ENCODE measurements at regions not wholly inside any gene's neighbourhood (a gene's known extent, or its start where the extent isn't known, plus 50 kb on each side); places are given as distances from the start of the nearest gene placed in this dataset.

DNA sequence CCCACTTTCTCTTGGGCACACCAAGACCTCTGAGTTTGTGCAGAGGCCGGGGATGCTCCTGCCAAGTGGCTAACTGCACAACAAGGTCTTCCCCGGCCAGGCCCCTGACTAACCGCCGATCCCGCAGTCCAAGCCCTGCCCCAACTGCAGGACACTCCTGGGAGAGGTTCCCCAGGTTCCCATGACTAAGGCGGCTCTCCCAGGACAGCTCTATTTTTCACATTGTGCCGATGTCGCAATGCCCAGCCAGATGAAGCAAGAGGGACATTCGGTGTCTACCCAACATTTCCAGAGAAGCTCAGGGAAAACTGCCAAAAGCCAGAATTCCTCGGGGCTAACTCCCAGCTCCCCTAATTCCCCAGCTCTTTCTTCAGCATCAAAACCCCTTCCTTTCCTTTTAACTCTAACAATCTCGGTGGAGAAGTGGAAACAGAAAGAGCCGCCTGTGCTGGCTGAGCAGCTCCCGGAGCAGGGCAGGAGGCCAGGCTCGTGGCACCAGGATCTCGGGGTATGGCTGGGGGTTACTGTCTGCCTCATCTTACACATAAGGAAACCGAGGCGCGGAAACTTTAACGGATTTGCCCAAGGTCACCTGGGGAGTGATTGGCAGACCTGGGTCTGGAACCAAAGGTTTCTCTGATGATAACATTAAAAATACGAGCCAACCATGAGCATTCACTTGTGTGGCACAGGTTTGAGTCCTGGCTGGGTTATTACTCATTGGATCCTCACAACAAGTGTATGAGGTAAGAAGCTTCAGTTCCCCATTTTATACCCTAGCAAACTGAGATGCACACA, 318.2 kb downstream of the BCL11B start:
- Mint-ChIP-seq H3K9me3 (no peaks in the 10 kb centered on the region), H3K36me3 (ENCODE audit: low read depth) (no peaks in the 10 kb centered on the region), H3K4me1 (peaks cover 14% of the 10 kb centered on the region), H3K4me3 (no peak overlapping the region), H3K27me3 (no peaks in the 10 kb centered on the region), H3K27ac (no peak overlapping the region)
- ChIA-PET POLR2A (no interaction called here), CTCF (interaction anchor here (1.6 kb wide), 1 partner anchor 19 kb away, joined by 3 read pairs; no protein-coding TSS in a partner anchor)
- no peak for DNase-seq

DNA sequence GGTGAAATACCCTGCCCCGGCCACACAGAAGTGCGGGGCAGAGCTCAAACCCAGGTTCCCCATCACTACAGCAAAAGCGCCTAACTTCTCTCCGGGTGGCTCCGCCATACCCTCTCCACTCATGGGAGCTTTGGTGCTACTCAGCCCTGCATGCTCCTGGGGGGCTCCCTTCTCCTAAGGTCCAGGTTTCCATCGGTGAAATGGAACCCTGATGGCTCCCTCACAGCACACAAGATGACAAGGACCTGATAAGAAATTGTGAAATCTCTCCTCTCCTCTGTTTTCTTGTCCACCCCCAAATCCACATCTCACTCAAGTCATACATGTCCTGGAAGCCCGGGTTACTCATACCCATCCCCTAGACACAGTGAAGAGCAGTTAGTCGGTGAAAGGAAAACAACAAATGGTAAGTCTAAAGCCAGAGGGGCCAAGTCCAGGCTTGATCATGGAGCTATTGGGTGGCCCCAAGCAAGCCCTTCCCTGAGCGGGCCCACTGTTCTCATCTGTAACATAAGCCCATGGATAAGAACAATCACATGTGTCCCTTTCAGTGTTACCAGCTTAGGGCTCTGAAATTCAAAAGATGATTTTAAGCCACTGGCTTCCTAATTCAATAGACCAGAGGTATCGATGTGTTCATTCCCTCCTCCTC, 317.5 kb downstream of the BCL11B start:
- no peak for DNase-seq
- Mint-ChIP-seq H3K27me3 (no peaks in the 10 kb centered on the region), H3K9me3 (no peaks in the 10 kb centered on the region), H3K4me3 (no peak overlapping the region), H3K36me3 (ENCODE audit: low read depth) (no peaks in the 10 kb centered on the region), H3K4me1 (peaks cover 14% of the 10 kb centered on the region), H3K27ac (no peak overlapping the region)
- ChIA-PET POLR2A (no interaction called here), CTCF (interaction anchor here (1.6 kb wide), 1 partner anchor 19 kb away, joined by 3 read pairs; no protein-coding TSS in a partner anchor)

DNA sequence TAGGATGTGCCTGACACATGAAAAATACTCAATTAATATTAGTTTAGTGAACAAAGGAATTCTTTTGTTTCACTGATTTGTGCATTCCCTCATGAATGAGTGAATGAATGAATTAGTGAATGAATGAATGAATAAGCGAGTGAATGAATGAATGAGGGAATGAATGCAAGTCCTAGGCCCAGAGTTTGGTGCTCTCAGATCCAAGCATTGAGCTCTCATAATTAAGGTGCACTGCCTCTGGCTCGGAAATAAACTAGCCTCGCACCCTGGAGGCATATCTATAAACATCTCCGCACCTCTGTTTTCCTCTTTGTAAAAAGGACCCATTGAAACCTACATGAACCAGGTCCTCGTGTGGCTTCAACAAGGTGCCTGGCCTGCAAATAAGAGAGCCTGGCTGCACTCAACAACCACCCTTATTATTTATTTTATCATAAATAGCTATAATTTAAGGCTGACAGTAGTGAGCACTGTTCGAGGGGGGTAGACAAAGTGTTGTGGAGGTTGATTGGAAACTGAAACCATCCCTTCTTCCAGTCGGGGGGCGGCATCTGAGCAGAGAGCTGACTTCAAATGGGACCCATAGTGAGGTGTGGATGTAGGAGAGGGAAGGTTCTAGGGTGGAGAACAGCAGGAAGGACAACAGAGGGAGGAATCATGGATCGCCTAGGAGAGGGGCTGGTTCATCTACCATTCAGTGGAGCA, 316.8 kb downstream of the BCL11B start:
- Mint-ChIP-seq H3K27ac (no peak overlapping the region), H3K4me3 (no peak overlapping the region), H3K4me1 (peaks cover 12% of the 10 kb centered on the region), H3K9me3 (no peaks in the 10 kb centered on the region), H3K27me3 (no peaks in the 10 kb centered on the region), H3K36me3 (ENCODE audit: low read depth) (no peaks in the 10 kb centered on the region)
- DNase-seq: no peak
- POLR2A ChIA-PET: interaction anchor here (0.9 kb wide), 1 partner anchor 11 kb away, joined by 3 read pairs; no protein-coding TSS in a partner anchor
- CTCF ChIA-PET: interaction anchor here (1.6 kb wide), 1 partner anchor 20 kb away, joined by 3 read pairs; no protein-coding TSS in a partner anchor

- ChIA-PET POLR2A (interaction anchor here (0.9 kb wide), 1 partner anchor 10 kb away, joined by 3 read pairs; no protein-coding TSS in a partner anchor), CTCF (no interaction called here)
- H3K9me3 Mint-ChIP-seq: no peaks in the 10 kb centered on the region
- H3K4me3 Mint-ChIP-seq: no peak overlapping the region
- H3K4me1 Mint-ChIP-seq: peaks cover 12% of the 10 kb centered on the region
- no peak for DNase-seq
- no peaks in the 10 kb centered on the region for H3K27me3 Mint-ChIP-seq
- H3K27ac Mint-ChIP-seq: no peak overlapping the region
- no peaks in the 10 kb centered on the region for H3K36me3 Mint-ChIP-seq (ENCODE audit: low read depth)
Observed at GRCh38 chr14:98955741-98956070, 316.3 kb downstream of the BCL11B start.

- POLR2A ChIA-PET: interaction anchor here (0.9 kb wide), 1 partner anchor 10 kb away, joined by 3 read pairs; no protein-coding TSS in a partner anchor
- H3K4me3 Mint-ChIP-seq: no peak overlapping the region
- H3K27me3 Mint-ChIP-seq: no peaks in the 10 kb centered on the region
- H3K9me3 Mint-ChIP-seq: no peaks in the 10 kb centered on the region
- CTCF ChIA-PET: no interaction called here
- H3K27ac Mint-ChIP-seq: no peak overlapping the region
- H3K4me1 Mint-ChIP-seq: peaks cover 12% of the 10 kb centered on the region
- DNase-seq: no peak
- H3K36me3 Mint-ChIP-seq (ENCODE audit: low read depth): no peaks in the 10 kb centered on the region
Observed at GRCh38 chr14:98956181-98956580, 315.8 kb downstream of the BCL11B start.

DNA sequence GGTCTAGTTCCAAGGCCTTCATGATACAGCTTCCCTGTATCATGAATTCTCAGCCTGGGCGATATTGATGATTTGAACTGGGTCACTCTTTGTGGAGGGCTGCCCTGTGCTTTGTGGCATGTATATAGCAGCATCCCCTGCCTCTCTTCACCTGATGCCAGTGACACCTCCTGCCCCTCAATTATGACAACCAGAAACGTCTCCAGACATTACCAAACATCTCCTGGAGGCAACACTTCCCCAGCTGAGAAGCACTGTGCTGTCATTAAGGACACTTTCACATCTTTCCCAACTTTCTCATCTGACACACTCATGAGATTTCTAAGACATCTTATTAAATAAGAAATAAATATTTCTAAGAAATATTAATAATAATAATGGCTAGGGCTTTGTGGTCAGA, 315.3 kb downstream of the BCL11B start:
- no peaks in the 10 kb centered on the region for H3K9me3 Mint-ChIP-seq
- no peak for DNase-seq
- H3K27me3 Mint-ChIP-seq: no peaks in the 10 kb centered on the region
- CTCF ChIA-PET: no interaction called here
- H3K27ac Mint-ChIP-seq: no peak overlapping the region
- POLR2A ChIA-PET: no interaction called here
- peaks cover 12% of the 10 kb centered on the region for H3K4me1 Mint-ChIP-seq
- no peaks in the 10 kb centered on the region for H3K36me3 Mint-ChIP-seq (ENCODE audit: low read depth)
- no peak overlapping the region for H3K4me3 Mint-ChIP-seq

DNA sequence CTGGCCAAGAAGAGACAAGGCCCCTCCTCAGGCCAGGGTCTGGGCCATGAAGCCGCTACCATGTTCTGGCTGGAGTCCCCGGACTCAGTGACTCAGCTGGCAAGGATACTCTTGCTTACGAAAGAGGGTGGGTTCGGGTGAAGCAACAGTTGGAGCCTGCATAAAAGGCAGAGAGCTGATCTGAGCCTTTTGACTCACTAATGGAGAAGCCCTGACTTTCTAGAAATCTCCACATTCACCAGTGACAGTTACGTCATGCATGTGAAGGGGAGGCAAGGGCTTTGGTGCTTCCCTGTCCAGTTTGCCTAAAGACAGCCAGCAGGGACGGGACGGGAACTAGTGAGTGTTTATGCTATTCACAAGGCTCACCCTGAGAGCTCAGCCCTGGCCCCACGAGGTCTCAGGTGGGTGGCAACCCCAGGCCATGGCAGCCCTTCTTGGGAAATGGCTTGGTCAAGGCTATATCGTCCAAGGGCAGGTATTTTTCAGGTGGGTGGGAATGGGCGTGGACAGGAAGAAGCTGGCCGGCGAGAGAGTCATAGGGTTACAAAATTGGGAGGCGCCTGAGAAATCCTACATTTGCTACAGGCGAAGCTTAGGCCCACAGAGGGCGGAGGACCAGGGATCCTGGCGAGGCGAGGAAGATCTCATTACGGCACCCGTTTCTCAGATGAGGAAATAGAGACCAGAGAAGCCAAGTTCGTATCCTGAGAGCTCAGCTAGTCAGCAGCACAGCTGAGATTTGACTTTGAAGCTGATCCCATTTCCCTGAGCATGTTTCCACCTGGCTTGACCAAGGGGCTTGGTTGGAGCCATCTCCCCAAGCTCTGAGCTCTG, 314.6 kb downstream of the BCL11B start:
- H3K4me3 Mint-ChIP-seq: no peak overlapping the region
- no peaks in the 10 kb centered on the region for H3K36me3 Mint-ChIP-seq (ENCODE audit: low read depth)
- H3K27me3 Mint-ChIP-seq: no peaks in the 10 kb centered on the region
- no peak for DNase-seq
- POLR2A ChIA-PET: no interaction called here
- H3K27ac Mint-ChIP-seq: no peak overlapping the region
- H3K4me1 Mint-ChIP-seq: peaks cover 8% of the 10 kb centered on the region
- CTCF ChIA-PET: no interaction called here
- no peaks in the 10 kb centered on the region for H3K9me3 Mint-ChIP-seq

- H3K9me3 Mint-ChIP-seq: no peaks in the 10 kb centered on the region
- peaks cover 3% of the 10 kb centered on the region for H3K4me1 Mint-ChIP-seq
- H3K36me3 Mint-ChIP-seq (ENCODE audit: low read depth): no peaks in the 10 kb centered on the region
- ChIA-PET POLR2A (no interaction called here), CTCF (no interaction called here)
- H3K27me3 Mint-ChIP-seq: no peaks in the 10 kb centered on the region
- no peak overlapping the region for H3K27ac Mint-ChIP-seq
- H3K4me3 Mint-ChIP-seq: no peak overlapping the region
- no peak for DNase-seq
Observed at GRCh38 chr14:98958048-98958631, 313.9 kb downstream of the BCL11B start.

DNA sequence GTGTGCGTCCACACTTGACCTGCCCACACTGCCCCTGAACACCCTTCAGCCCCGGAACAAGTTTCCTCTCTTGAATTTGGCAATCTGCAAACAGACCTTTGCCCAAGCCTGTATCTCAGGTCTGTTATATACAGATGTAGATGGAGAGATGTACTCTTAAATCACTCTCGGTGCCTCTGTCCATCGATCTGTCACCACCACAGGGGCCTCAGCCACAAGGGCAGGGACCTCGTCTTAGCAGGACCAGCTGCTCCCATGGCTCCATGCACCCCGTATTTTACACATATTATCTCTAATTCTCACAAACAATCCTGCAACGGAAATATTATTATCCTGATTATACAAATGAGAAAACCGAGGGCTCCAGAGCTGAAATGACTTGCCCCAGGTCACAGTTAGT, 313.4 kb downstream of the BCL11B start:
- Mint-ChIP-seq H3K27me3 (no peaks in the 10 kb centered on the region), H3K4me1 (peaks cover 4% of the 10 kb centered on the region), H3K9me3 (no peaks in the 10 kb centered on the region), H3K4me3 (no peak overlapping the region), H3K36me3 (ENCODE audit: low read depth) (no peaks in the 10 kb centered on the region), H3K27ac (no peak overlapping the region)
- DNase-seq: no peak
- ChIA-PET CTCF (no interaction called here), POLR2A (no interaction called here)

GRCh38 chr14:98959410-98959809, 312.6 kb downstream of the BCL11B start:
- H3K4me1 Mint-ChIP-seq: peaks cover 12% of the 10 kb centered on the region
- ChIA-PET POLR2A (no interaction called here), CTCF (no interaction called here)
- H3K4me3 Mint-ChIP-seq: no peak overlapping the region
- H3K27me3 Mint-ChIP-seq: no peaks in the 10 kb centered on the region
- DNase-seq: no peak
- H3K9me3 Mint-ChIP-seq: no peaks in the 10 kb centered on the region
- no peak overlapping the region for H3K27ac Mint-ChIP-seq
- H3K36me3 Mint-ChIP-seq (ENCODE audit: low read depth): no peaks in the 10 kb centered on the region

DNA sequence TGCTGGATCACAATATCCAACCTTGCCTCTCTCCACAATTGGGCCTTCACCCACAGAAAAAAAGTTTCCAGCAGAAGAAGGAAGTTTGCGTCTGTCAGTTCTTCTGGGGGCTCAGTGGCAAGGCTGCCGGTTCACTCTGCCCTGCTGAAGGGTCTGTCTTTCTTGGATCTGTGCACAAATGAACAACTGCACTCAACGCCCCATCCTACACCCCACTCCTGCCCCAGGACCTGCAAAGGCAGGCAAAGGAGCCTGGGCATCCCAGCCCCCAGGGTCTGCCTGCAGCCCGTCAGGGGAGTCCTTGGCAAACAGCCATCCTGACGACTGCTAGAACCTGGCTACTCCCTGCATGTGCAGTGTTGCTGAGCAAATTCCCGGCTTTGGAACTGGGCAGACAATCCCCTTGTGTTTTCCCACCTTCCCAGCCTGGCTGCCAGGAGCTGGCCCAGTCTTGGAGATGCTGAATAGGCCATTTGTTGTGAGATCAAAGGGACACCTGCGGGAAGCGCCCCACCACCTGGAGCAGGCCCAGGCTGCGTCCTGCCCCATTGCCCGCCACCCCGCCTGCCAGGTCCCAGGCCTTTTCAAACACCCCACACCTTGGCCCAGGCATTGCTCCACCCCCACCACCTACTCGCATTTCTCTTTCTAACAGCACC, 311.9 kb downstream of the BCL11B start:
- Mint-ChIP-seq H3K4me1 (peaks cover 18% of the 10 kb centered on the region), H3K27me3 (no peaks in the 10 kb centered on the region), H3K9me3 (no peaks in the 10 kb centered on the region), H3K36me3 (ENCODE audit: low read depth) (no peaks in the 10 kb centered on the region), H3K27ac (no peak overlapping the region), H3K4me3 (no peak overlapping the region)
- DNase-seq: no peak
- ChIA-PET POLR2A (no interaction called here), CTCF (no interaction called here)

DNA sequence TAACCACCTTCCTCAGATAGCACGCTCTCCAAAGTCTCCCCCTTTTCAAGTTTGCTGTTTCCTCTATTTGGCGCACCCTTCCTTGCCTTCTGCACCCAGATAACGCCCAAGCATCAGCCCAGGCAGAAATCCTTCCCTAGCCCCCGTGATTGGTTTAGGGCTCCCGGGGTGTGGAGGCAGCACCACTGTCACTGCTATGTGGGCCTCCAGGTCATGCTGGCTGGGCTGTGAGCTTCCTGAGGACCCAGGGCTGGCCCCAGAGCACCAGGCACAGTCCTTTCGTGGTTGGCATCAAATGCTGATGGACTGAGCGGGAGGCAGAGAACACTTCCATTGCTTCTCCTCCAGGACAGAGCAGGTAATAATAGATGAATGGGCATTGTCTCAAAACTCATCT, 311.4 kb downstream of the BCL11B start:
- POLR2A ChIA-PET: no interaction called here
- H3K27ac Mint-ChIP-seq: no peak overlapping the region
- CTCF ChIA-PET: no interaction called here
- no peaks in the 10 kb centered on the region for H3K27me3 Mint-ChIP-seq
- no peaks in the 10 kb centered on the region for H3K9me3 Mint-ChIP-seq
- H3K4me1 Mint-ChIP-seq: peaks cover 24% of the 10 kb centered on the region
- no peak for DNase-seq
- H3K4me3 Mint-ChIP-seq: no peak overlapping the region
- no peaks in the 10 kb centered on the region for H3K36me3 Mint-ChIP-seq (ENCODE audit: low read depth)
